ENCODE measurements at regions not wholly inside any gene's neighbourhood (a gene's known extent, or its start where the extent isn't known, plus 50 kb on each side); places are given as distances from the start of the nearest gene placed in this dataset.

DNA sequence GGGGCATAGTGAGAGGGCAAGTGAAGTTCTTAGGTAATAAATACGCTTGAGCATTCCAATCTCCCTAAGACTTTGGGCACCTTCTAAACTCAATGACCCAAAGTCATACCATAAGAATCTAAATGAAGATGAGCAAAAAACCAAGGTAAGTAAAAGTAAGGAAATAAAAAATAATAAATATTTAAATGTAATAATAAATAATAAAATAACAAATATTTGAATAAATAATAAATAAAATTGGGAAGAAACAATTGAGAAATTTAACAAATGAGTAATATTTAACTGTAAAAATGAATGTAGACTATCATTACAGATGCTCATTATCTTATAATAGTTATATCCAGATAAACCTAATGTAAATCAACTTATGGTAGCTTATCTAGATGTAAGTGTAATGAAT lies 391.7 kb downstream of the WDR72 start:
- TF ChIP-seq POLR2A (IDR thresholded peaks at IDR 0.05; ENCODE audit: low read depth) (no peak), POLR2AphosphoS5 (IDR thresholded peaks at IDR 0.05) (no peak), EP300 (IDR thresholded peaks at IDR 0.05) (no peak)

Data from esophagus muscularis mucosa (tissue), 3 donors.